ENCODE measurements at regions not wholly inside any gene's neighbourhood (a gene's known extent, or its start where the extent isn't known, plus 50 kb on each side); places are given as distances from the start of the nearest gene placed in this dataset.

DNA sequence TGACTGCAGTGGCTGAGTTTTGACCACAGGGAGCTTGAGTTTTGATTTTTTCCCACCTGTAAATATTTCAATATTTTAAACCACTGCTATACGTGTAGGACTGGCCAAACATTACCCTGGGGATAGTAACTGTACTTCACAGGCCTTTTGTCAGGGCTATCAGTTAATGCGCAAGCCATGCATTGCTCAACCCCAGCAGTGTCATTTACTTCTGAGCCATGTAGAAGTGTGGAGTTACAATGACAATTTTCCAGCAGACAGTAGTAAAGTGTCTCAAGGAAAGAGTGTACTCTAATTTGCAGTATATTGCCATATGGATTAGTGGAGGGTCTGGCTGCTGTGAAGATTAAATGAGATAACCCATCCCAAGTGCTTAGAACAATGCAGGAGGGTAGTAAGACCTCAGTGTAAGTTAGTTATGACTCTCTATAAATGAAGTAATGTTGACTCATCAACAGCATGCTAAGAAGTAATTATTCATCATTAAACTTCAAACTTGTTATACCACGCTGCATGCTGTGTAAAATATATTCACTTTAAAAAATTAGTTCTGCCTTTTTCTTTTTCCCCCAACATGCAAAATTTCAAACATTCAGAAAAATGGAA lies 489.2 kb downstream of the KDM4C start:
- TF ChIP-seq, protein P1, sequence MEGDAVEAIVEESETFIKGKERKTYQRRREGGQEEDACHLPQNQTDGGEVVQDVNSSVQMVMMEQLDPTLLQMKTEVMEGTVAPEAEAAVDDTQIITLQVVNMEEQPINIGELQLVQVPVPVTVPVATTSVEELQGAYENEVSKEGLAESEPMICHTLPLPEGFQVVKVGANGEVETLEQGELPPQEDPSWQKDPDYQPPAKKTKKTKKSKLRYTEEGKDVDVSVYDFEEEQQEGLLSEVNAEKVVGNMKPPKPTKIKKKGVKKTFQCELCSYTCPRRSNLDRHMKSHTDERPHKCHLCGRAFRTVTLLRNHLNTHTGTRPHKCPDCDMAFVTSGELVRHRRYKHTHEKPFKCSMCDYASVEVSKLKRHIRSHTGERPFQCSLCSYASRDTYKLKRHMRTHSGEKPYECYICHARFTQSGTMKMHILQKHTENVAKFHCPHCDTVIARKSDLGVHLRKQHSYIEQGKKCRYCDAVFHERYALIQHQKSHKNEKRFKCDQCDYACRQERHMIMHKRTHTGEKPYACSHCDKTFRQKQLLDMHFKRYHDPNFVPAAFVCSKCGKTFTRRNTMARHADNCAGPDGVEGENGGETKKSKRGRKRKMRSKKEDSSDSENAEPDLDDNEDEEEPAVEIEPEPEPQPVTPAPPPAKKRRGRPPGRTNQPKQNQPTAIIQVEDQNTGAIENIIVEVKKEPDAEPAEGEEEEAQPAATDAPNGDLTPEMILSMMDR (IDR thresholded peaks at IDR 0.05) = no peak
- TF ChIP-seq POLR2A (IDR thresholded peaks at IDR 0.05) = no peak

Measured in heart left ventricle (tissue), 13 donors.